ENCODE measurements at regions not wholly inside any gene's neighbourhood (a gene's known extent, or its start where the extent isn't known, plus 50 kb on each side); places are given as distances from the start of the nearest gene placed in this dataset.

DNA sequence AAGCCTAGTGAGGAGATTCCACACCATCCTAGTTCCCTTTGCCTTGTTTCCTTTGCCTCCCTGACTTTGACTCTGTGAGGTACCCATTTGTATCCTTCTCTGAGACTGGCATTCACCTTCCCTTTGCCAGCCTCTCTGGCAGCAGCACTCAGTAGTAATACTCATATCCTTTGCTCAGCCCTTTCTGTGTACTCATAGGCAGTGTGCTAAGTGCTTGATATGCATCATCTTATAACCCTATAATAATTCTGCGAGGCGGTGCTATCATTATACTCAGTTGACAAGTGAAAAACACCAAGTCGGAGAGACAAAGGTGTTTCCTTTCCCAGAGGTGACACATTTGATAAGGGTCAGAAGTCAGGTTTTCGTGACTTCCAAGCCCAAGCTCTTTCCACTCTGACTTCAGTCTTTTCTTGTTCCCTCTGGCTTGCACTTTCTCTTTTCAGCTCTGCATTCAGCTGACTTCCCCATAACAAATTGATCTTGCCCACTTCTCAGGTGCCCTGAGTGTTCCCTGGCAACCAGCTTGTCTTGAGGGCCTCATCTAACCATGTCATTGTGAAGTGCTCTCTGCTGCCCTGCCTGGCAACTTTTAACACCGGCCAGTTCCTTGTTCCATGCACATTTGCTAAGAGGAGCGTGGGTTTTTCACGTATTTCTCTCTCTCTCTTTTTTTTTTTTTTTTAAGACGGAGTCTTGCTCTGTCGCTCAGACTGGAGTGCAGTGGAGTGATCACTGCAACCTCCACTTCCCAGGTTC is 94.5 kb upstream of the UPP2 start:
- DNase-seq = no peak

DNA sequence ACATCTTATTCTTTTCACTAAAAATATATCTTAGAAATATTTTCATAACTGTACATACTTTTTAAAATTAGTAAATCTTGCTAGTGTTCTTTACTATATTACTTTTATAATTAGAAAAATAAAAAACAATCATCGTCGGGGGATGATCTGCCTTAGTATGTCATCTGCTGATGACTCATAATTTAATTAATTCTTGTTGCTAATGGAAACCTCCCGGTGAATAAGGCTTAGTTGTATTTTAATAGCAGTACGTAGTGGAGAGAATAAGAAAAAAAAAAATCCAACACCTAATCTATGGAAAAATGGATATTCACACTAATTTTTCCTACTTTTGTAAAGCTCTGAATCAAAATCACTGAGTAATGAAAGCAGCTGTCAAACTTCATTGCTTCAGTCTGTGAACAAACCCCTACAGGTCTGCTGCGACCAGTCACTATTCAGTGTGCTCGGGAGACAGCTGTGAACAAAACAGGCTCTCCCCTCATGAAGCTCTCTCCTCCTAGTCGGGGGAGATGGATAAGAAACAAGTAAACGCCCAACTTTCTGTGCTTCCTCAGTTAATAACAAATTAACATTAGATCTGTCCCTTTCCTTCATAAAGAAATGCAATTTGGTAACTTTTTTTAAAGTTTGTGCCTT is 97.4 kb upstream of the UPP2 start:
- DNase-seq = no peak

DNA sequence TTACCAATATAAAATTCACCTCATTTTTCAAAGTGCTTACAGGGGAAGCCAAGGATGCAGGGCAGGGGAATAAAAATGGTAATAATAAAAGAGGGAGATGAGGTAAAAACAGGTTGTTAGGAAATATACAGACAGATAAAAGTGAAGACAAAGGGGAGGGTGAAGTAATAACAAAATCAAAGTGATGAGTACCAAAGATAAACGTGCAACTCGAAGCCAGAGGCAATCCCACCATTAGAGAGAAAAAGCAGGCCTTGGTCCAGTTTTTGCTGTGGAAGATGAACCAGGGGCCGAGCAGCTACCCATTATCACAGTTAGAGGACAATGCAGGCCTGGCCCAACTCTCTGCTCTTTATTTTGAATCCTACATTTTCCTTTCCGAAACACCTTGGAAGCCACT is 99.6 kb upstream of the UPP2 start:
- no peak for DNase-seq

DNA sequence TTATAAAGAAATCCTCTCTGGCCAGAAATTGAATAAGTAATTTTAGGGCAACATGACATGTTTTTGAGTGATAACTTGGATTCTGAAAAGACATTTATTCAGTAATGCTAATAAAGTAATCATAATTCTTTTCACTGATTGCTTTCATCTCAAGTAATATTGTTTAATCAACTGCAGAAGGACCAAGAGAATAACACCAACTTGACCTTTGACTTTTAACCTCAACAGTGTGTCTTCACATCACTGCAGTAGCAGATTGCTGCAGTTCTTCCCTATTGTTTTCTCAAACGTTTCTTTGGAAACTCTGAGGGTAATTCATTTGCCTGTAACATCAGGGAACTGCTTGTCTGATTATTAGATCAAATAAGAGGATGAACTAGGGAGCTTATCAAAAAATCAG is 104.9 kb upstream of the UPP2 start:
- no peak for DNase-seq

DNA sequence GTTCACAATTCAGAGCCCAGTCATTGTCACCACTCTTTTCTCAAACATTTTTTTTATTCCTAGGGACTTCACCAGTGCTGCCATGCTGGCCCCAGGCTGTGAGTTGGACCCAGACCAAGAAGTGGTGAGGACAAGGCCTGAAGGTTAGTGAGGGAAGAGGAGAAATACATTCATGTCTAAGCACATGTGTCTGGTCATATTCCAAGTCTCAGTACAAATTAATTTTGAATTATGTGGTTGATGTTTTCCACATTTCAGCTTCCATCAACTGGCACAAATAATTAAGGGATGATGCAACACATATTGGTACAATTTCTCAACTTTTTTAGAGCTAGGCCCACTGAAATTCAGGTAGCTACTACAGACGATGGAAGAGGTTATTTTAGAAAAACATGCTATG is 106.6 kb upstream of the UPP2 start:
- no peak for DNase-seq

DNA sequence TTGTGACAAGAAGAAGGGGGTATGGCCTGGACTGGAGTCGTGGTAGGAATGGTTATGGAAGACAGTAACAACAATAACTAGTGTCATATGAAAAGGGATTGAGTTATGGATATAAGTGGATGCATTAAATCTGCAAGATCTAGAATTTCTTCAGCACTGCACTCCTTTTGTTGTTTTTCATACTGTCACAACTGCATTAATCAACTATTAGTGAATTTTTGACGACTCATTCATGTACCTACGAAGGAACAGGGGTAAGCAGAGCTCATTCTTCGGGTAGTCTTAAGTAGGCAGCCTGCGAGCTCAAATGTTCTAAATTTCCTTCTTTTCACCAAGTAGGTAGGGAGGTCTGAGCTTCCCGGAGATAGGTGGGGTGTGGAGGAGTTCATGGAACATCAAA is 109.7 kb upstream of the UPP2 start:
- DNase-seq = no peak

DNA sequence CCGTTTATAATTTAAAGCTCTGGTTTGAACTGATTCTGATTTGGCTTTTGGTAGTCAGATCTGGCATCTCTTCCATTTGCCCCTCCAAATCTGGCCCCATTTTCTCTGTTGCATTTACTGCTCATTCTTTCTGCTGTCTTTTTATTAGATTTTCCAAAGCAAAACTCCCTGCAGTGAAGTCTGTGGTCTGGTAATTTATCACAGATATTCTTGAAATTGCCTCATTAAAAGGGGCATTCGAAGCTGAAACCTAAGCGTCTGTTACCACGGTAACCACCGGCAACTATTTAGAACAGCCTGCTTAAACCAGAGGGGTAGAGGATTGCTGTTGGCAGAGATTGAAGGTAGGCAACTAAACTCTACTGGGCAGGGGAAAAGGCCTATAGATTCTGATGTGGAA is 111.5 kb upstream of the UPP2 start:
- DNase-seq = no peak

DNA sequence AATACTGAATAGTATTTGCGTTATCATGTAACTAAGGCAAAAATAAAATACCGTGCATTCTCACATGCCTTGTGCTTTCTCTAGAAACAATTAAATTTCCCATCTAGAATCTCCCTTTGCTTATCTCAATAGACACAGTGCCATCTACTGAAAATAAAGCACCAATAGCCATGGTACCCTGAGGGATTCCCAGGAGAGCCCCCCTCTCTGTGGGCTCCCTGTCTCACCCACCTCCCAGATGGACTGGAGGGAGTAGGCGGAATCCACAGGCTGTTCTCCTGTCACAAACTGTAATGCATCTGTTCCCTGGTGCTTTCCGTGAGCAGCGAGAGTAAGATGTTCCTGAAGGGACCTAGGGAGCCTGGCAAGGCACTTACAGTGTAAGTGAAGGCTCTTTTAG is 112.4 kb upstream of the UPP2 start:
- DNase-seq = no peak

DNA sequence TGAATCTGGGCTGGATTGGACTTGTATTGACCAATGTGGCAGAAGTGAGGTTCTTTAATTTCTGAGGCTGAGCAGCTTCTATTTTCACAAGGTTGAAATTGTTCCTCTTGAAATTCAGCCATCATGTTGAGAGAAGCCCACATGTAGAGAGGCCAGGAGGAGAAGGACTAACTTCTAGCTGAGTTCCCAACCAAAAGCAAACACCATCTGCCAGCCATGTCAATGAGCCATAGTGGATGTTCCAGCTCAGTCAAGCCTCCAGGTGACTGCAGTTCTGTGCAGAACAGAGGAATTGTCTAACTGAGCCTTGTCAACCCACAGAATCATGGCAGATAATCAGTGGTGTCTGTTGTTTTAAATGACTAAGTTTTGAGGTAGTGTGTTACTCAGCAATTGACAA is 110.6 kb upstream of the ACVR1 start:
- no peak for DNase-seq

DNA sequence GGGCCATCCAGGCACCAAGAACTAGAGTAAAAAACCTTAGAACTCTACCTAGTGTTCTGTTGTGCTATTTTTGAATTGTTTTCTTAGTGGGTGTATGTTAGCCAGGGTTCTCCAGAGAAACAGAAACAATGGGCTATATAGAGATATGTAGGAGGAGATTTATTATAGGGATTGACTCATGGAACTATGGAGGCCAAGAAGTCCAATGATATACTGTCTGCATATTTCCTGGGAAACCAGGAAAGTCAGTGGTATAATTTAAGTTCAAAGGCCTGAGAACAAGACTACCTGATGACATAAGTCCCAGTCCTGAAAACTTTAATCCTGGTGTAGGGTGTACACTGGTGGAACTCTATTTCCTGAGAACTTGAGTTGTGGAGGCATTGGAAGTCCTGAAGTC is 108.7 kb upstream of the ACVR1 start:
- no peak for DNase-seq

DNA sequence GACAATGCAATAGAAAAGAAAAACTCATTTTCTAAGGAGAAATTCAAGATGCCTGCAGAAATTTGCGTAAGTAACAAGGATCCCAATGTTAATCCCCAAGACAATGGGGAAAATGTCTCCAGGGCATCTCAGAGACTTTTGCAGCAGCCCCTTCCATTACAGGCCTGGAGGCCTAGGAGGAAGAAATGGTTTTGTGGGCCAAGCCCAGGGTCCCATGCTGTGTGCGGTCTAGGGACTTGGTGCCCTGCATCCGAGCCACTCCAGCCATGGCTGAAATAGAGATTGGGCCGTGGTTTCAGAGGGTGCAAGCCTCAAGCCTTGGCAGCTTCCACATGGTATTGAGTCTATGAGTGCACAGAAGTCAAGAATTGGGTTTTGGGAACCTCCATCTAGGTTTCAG is 103.9 kb upstream of the ACVR1 start:
- DNase-seq = no peak

DNA sequence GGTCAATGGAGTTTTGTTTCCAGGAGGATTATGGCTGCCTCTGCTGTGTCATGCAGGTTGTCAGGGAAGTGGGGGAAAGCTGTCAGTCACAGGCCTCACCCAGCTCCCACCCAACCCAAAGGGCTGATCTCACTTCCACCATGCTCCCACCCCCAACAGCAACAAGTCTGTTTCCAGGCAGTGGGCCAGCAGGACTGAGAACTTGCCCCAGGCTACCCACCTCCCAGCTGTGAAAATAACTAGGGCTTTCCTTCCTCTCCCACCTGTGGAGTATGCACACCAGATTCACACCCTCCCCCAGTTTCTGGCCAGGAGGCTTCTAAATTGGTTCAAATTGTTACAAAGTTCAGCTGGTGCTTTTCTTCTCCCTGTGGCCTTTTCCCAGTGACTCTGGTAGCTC is 95.6 kb upstream of the ACVR1 start:
- no peak for DNase-seq

DNA sequence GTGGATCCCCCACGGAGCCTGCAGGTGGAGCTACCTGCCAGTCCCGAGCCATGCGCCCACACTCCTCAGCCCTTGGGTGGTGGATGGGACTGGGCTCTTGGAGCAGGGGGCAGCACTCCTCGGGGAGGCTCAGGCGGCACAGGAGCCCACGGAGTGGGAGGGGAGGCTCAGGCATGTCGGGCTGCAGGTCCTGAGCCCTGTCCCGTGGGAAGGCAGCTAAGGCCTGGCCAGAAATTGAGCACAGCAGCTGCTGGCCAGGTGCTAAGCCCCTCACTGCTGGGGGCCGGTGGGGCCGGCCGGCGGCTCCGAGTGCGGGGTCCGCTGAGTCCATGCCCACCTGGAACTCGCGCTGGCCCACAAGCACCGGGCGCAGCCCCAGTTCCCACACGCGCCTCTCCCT is 91.7 kb upstream of the ACVR1 start:
- DNase-seq = no peak

DNA sequence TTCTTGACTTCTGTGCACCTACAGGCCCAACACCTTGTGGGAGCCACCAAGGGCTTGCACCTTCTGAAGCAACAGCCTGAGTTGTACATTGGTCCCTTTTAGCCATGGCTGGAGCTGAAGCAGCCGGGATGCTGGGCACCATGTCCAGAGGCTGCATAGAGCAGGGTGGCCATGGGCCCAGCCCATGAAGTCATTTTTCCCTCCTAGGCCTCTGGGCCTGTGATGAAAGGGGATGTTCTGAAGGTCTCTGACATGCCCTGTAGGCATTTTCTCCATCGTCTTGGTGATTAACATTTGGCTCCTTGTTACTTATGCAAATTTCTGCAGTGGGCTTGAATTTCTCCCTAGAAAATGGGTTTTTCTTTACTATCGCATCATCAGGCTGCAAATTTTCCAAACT is 83.1 kb upstream of the ACVR1 start:
- DNase-seq = no peak

DNA sequence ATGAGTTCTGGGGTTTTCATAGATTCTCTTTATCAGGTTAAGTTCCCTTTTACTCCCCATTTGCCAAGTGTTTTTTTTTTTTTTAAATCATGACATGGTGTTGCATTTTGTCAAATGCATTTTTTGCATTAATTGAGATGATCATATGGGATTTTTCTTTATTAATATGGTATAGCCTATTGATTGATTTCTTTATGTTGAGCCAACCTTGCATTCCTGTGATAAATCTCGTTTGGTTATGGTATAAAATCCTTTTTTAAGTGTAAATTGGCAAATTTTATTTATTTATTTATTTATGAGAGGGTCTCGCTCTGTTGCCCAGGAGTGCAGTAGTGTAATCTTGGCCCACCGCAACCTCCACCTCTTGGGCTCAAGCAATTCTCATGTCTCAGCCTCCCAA is 81.5 kb upstream of the ACVR1 start:
- DNase-seq = no peak

DNA sequence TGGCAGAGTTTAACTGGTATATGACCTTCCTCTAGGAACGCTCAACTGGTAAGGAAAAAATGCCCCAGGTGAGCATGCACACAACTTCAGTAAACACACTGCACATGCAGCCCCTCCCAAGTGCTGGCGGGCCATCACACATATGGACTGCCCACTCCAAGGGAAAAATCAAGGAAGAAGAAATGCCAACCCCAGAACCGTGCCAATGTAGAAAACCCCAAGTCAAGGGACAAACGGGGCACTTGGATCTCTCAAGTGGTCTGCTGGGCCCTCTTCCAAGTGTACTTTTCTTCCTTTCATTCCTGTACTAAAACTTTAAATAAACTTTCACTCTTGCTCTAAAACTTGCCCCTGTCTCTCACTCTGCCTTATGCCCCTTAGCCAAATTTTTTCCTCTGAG is 76.4 kb upstream of the ACVR1 start:
- DNase-seq = no peak

DNA sequence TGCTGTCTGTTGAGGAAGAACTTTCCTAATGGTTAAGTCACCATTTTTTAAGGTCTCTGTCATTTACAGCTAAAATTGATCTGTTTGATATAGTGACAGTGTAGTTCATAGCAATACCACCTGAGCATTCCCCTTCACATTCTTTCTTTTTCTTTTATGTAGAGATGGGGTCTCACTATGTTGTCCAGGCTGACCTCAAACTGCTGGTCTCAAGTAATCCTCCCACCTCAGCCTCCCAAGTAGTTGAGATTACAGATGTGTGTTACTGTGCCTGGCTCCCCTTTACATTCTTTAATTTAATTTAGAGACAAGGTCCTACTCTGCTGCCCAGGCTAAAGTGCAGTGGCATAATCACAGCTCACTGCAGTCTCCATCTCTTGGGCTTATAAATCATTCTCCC is 72.7 kb upstream of the ACVR1 start:
- DNase-seq = no peak

DNA sequence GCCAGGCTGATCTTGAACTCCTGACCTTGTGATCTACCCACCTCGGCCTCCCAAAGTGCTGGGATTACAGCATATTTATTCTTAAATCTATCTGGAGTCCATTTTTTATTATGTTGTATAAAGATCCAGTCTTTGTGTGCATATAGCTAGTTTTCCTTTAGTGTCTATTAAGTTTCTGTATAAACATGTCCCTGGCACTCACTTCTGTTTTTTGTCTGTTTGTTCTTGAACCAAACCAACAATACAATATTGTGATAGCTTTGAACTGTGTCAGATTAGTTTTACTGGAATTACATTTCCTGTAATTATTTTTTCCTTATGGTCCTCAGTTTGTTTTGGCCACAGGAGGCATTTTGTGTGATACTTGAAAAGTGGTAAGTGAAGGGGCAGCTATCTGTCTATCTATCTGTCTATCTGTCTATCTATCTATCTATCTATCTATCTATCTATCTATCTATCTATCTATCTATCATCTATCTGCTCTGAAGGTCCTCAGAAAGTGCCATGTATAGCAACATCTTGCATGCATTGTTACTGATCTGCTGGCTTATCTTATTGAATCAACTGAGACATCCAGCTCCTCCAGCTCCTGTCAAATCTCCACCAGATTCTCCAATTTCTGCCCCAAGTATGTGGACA is 70.9 kb upstream of the ACVR1 start:
- no peak for DNase-seq

DNA sequence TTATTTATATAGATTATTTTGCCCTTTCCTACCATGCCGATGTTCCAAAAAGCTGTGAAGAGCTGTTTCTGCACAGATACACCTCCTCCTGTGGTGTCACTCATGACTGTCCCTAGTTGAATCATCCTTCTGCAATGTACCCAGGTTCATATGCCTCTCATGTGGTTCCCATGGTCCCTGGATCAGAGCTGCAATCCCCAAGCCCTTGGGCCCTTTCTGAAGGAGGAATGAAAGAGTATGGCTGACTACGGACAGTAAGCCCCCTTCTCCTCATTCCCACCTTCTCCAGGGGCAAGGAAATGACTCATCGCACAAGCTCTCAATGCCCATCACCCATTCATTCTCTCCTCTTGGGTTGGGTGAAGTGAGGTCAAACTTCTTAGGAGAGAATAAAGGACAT is 63.9 kb upstream of the ACVR1 start:
- no peak for DNase-seq

DNA sequence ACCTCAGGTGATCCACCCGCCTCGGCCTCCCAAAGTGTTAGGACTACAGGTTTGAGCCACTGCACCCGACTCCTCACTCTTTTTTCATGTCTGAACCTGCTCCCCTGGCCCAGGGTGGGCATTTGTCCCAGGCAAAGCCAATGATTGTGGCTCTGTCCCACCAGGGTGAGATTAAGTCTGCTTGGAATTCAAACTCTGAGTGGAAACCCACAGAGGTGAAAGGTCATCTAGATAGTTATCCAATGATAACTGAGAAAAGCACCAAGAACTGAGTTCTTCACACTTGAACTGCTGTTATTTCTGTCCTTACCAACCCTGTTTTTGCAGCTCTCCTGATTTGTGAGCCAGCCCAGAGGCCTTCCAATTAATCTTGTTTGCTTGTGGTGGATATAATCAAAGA is 62.4 kb upstream of the ACVR1 start:
- DNase-seq = no peak

DNA sequence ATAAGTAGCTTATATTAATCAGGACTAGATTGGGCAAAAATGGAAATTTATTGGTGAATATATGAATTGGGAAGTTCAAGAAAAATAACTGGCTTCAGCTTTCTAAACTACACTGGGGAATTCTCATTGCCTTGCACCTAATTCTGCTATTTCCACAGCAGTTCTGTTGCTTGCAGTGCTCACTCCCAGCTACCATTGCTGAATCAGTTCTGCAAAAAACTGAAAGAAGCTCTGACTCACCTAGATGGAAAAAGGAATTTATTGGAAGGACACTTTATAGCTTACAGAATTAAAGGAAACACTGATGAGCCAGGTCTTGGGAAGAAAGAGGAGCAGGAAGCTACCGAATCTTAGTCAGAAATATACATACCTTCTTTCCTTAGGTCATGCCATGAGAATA is 60.3 kb upstream of the ACVR1 start:
- DNase-seq = no peak

DNA sequence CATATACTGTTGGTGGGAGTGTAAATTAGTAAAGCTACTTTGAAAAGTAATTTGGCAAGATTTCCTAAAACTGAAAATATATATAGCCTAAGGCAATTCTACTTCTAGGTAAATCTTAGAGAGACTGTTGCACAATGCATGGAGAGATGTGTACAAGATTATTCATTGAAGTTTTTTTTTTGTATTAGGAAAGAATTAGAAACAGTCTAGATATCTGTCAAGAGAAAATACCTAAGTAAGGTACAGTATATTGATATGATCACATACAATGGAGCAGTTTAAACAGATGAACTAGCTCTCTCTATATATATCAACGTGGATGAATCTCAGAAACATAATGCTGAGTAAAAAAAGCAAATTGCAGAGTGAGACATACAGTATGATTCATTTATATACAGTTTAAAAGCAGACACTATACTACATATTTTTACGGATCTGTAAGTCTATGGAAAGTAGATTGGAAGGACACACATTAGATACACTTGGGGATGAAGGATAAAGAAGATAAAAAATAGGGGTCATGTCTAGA is 59.3 kb upstream of the ACVR1 start:
- no peak for DNase-seq

DNA sequence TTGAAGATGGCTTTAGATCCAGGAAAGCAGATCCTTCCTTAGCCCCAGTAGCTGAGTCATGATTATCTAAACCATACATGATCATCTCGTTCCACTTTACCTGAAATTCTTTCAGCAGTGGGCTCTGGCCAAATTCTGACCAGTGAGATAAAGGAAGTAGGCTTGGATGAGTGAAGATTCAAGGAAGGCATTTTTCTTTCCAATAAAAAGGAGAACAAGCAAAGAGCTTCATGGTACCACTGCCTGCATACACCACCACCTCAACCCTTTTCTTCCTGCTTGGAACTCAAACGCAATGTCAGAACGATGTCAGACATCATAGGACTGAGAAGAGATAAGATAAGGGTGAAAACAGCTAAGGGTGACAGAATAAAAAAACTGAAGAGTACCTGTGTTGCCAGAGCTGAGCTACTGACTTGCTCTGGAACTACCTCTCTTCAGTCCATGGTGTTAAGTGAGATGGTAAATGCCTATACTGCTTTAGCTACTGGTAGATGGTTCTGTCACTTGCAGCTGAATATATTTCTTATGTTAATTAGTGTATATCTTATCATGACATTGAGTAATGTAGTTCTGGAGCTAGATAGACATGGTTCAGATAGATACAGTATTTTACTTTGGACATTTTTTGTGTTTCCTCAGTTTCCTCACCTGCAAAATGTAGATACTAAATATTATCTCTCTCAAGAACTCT is 58.7 kb upstream of the ACVR1 start:
- no peak for DNase-seq

Measured in NCI-H524 treated with DMSO at 0.1 percent for 48 hours (cell line).